ENCODE measurements at regions not wholly inside any gene's neighbourhood (a gene's known extent, or its start where the extent isn't known, plus 50 kb on each side); places are given as distances from the start of the nearest gene placed in this dataset.

- no peak for TF ChIP-seq POLR2A (IDR thresholded peaks at IDR 0.05; ENCODE audit: low read depth, low read length)
- TF ChIP-seq POLR2AphosphoS5 (IDR thresholded peaks at IDR 0.05; ENCODE audit: low read depth, low read length), result no peak
- no peak for TF ChIP-seq TAF1 (IDR thresholded peaks at IDR 0.05; ENCODE audit: borderline replicate concordance, low read depth, low read length)
These were observed 799.1 kb downstream of the DIAPH3 start for GRCh38 chr13:59364641-59365085.

Data from GM12892 (cell line).